DLD1 (cell line): ENCODE measurements at regions not wholly inside any gene's neighbourhood (a gene's known extent, or its start where the extent isn't known, plus 50 kb on each side); places are given as distances from the start of the nearest gene placed in this dataset.
"Not testable (repeated sequence)": the region's sequence is repeated elsewhere in the genome, so short reads cannot be mapped to it uniquely, and the experiment has no call there.

Source experiments
- in situ Hi-C: cut with HindIII; loops from 2 replicates; pipeline ENCODE4 v1.10.0; 2017; ENCODE audit warnings: low sequenced_read_pairs

- in situ Hi-C loops, result no loop called here
Measured at GRCh38 chr6:85237478-85237877, 212.4 kb upstream of the NT5E start.

GRCh38 chr6:85236636-85237035, 213.2 kb upstream of the NT5E start:
- in situ Hi-C loops, result no loop called here

GRCh38 chr6:85227345-85227744, 222.5 kb upstream of the NT5E start:
- in situ Hi-C loops, result not testable (repeated sequence)

GRCh38 chr6:85212794-85213193, 237.1 kb upstream of the NT5E start:
- in situ Hi-C loops, result not testable (repeated sequence)

GRCh38 chr6:85195243-85195642, 254.6 kb upstream of the NT5E start:
- in situ Hi-C loops, result no loop called here

- in situ Hi-C loops, result no loop called here
Measured at GRCh38 chr6:85193339-85193738, 256.5 kb upstream of the NT5E start.

- in situ Hi-C loops, result no loop called here
Measured at GRCh38 chr6:85192596-85192995, 257.3 kb upstream of the NT5E start.

- in situ Hi-C loops, result no loop called here
Measured at GRCh38 chr6:85192186-85192585, 257.7 kb upstream of the NT5E start.

GRCh38 chr6:85191656-85192055, 258.2 kb upstream of the NT5E start:
- in situ Hi-C loops, result no loop called here

GRCh38 chr6:85186546-85187175, 263.2 kb upstream of the NT5E start:
- in situ Hi-C loops, result no loop called here

- in situ Hi-C loops, result no loop called here
Measured at GRCh38 chr6:85185977-85186376, 263.9 kb upstream of the NT5E start.

- in situ Hi-C loops, result no loop called here
Measured at GRCh38 chr6:85183841-85184240, 266.0 kb upstream of the NT5E start.

GRCh38 chr6:85172705-85173104, 277.2 kb upstream of the NT5E start:
- in situ Hi-C loops, result no loop called here

- in situ Hi-C loops, result no loop called here
Measured at GRCh38 chr6:85172161-85172560, 277.7 kb upstream of the NT5E start.

GRCh38 chr6:85169189-85169588, 280.7 kb upstream of the NT5E start:
- in situ Hi-C loops, result no loop called here

- in situ Hi-C loops, result no loop called here
Measured at GRCh38 chr6:85168146-85168545, 281.7 kb upstream of the NT5E start.

- in situ Hi-C loops, result no loop called here
Measured at GRCh38 chr6:85166114-85166741, 283.7 kb upstream of the NT5E start.

- in situ Hi-C loops, result no loop called here
Measured at GRCh38 chr6:85163156-85164080, 286.5 kb upstream of the NT5E start.

- in situ Hi-C loops, result no loop called here
Measured at GRCh38 chr6:85157311-85157710, 292.6 kb upstream of the NT5E start.

GRCh38 chr6:85143676-85144075, 306.2 kb upstream of the NT5E start:
- in situ Hi-C loops, result no loop called here

- in situ Hi-C loops, result no loop called here
Measured at GRCh38 chr6:85137865-85138264, 312.0 kb upstream of the NT5E start.

- in situ Hi-C loops, result no loop called here
Measured at GRCh38 chr6:85136310-85136709, 313.6 kb upstream of the NT5E start.
